ENCODE measurements at regions not wholly inside any gene's neighbourhood (a gene's known extent, or its start where the extent isn't known, plus 50 kb on each side); places are given as distances from the start of the nearest gene placed in this dataset.
"Not testable (repeated sequence)": the region's sequence is repeated elsewhere in the genome, so short reads cannot be mapped to it uniquely, and the experiment has no call there.

DNA sequence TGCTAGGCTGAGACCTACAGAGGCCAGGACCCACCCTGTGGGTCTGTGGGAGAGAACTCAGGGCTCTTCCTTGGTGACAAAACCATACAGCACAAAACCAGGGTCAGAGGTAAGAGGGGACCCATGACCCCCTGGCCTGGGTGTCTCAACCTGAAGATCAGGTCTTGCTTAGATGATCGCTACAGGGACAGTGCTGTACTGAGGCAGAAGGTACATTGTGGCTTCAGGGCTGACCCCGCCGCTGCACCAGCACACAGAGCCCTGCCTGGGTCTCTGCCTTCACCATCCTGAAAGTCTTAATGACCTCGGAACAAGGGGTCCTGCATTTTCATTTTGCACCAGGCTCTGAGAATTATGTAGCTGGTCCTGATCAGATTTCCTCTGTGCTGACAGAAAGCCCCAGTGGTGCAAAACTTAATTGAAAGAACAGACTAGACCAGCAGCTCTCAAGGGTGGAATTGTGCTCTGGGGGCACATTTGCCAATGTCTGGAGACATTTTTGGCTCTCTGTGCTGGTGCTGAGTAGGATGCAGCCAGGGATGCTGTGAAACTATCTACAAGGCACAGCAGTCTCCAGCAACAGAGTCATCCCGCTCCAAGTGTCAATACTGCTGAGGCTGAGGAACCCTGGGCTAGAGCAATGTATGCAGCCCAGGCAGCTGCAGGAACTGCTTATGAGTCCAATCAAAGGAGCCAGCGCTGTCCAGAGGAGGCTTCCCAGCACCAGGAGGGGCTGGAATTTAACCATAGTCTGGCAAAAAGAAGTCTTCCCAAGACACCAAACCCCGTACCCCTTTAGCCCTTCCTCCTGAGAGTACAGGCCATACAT lies 254.9 kb downstream of the ERMARD start:
- DNase-seq (ENCODE audit: extremely low read depth, low read depth) = no peak

DNA sequence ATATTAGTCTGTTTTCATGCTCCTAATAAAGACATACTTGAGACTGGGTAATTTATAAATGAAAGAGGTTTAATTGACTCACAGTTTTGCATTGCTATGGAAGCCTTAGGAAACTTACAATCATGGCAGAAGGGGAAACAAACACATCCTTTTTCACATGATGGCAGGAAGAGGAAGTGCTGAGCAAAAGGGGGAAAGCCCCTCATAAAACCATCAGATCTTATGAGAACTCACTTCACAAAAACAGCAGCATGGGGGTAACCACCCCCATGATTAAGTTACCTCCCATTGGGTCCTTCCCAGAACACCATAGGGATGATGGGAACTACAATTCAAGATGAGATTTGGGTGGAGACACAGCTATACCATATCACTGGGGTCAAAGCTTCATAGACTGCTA lies 254.2 kb downstream of the ERMARD start:
- no peak for DNase-seq (ENCODE audit: extremely low read depth, low read depth)

DNA sequence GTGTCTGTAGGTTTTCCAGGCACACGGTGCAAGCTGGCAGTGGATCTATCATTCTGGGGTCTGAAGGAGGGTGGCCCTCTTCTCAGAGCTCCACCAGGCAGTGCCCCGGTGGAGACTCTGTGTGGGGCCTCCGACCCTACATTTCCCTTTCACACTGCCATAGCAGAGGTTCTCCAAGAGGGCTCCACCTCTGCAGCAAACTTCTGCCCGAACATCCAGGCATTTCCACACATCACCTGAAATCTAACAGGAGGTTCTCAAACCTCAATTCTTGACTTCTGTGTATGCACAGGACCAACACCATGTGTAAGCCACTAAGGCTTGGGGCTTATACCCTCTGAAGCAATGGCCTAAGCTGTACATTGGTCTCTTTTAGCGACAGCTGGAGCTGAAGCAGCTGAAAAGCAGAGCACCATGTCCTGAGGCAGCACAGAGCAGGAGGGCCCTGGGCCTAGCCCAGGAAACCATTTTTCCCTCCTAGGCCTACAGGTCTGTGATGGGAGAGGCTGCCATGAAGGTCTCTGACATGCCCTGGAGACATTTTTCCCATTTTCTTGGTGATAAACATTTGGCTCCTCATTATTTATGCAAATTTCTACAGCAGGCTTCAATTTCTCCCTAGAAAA lies 253.3 kb downstream of the ERMARD start:
- DNase-seq (ENCODE audit: extremely low read depth, low read depth) = no peak

DNA sequence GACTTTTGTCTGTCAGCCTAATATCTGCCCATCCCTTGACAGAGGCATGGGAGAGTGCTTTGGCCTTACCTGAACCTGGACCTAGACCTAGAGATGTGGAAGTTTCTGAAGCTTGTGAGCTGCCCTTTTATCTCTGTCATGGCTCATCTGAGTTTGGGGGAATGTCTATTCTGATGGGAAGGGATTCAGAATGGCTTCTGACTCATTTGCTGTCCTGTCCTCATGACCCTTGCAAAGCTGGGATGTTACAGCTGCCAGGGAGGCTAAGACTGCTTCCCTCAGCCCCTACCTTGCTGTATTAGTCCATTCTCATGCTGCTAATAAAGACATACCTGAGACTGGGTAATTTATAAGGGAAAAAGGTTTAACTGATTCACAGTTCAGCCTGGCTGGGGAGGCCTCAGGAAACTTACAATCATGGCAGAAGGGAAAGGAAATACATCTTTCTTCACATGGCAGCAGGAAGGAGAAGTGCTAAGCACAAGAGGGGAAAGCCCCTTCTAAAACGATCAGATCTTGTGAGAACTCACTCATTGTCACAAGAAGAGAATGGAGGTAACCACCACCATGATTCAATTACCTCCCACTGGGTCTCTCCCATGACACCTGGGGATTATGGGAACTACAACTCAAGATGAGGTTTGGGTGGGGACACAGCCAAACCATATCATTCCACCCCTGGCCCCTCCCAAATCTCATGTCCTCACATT lies 252.2 kb downstream of the ERMARD start:
- DNase-seq (ENCODE audit: extremely low read depth, low read depth) = no peak

DNA sequence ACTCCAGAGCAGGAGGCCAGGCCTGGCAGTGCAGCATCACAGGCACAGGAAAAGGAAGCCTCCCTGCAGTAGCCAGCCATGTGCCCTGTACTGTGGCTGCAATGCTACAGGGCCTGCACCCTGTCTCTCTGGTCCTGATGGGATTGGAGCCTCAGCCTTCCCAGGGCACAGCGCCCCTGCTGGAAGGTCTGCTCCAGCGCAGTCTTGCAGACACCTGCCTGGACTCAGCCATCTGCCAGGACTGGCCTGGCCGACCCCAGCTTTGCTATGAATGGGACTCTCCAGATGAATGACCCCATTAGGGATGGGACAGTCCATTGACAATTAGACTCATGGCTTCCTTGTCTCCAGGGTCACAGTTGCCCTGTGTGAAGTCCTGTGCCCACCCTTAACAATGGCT lies 251.6 kb downstream of the ERMARD start:
- no peak for DNase-seq (ENCODE audit: extremely low read depth, low read depth)

DNA sequence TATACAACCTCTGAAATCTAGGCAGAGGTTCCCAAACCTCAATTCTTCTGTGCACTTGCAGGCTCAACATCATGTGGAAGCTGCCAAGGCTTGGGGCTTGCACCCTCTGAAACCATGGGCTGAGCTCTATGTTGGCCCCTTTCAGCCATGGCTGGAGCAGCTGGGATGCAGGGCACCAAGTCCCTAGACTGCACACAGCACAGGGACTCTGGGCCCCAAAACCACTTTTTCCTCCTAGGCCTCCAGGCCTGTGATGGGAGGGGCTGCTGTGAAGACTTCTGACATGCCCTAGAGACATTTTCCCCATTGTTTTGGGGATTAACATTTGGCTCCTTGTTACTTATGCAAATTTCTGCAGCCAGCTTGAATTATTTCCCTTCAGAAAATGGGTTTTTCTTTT lies 250.4 kb downstream of the ERMARD start:
- not testable (repeated sequence) for DNase-seq (ENCODE audit: extremely low read depth, low read depth)

DNA sequence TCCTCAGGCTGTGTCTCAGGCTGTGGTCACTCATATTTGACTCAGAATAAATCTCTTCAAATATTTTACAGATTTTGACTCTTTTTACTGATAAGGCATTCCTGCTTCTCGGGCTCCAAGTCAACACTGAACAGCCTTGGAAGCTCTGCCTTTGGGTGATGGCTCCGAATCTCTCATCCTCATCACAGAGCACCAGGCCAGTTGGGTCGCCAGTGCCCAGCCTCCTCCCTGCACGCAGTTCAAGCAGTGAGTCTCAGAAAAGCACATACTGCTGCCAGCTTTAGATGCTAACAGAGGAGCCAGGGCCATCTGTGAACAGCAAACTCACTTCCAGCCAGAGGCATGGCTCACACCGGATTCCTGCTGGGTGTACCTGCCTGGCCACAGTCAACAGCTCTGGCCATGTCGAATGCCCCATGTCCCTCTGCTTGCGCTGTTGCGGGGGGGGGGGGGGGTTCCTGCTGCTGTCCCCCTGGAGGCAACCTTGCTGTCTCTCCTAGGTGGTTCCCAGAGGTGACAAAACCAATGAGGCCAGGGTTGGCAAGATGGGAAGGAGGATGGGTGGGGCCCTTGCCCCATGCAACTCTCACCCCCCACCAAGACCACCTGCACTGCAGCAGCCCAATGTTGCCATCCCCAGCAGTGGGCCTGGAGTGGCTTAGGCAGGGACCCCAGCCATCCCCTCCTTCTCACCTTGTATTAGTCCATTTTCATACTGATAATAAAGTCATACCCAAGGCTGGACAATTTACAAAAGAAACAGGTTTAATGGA lies 248.8 kb downstream of the ERMARD start:
- no peak for DNase-seq (ENCODE audit: extremely low read depth, low read depth)

DNA sequence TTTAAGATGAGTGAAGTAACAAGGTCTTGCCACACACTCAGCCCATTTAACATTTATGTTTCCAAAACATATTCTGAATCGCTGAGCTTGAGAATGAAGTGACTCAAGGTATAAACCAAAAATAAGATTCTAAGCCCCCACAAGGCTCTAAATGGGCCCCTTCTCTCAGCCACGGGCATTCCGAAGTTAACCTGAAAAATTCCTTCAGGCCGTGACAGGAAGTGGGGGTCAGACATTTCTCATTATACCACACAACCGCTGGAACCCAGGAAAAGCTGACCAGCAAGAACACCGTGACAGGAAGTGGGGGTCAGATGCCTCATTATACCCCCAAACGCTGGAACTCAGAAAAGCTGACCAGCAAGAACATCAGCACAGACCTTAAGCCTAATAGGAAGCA lies 247.9 kb downstream of the ERMARD start:
- DNase-seq (ENCODE audit: extremely low read depth, low read depth) = no peak

DNA sequence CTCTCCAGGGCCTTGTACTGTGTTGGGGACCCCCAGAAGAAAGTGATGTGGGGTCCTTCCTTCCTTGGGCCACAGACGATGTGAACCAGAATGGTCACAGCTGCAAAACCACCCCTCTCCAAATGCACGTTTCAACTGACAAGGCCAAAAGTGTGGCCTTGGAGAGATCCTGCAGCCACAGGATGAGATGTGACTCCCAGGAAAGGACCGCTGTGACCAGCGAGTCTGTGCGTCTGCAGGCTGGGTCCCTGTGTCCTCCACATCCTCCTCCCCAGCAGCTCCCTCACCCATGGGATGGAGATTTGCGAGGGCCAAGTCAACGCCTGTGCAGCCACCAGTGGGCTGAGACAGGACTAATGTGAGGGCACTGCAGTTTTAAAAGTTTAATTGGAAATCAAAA lies 247.0 kb downstream of the ERMARD start:
- no peak for DNase-seq (ENCODE audit: extremely low read depth, low read depth)

DNA sequence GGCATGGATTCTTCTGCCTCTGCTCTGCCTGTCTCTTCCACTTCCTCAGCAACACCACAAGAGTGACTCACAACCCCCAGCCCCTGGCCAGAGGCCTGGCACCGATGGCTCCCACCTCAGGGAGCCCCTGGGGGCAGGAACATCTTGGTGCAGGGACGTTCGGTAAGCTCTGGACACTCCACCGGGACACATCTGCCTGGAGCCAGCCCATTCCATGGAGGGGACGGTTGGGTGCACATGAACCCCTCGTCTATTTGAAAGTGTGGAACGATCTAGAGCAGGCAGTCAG lies 246.5 kb downstream of the ERMARD start:
- no peak for DNase-seq (ENCODE audit: extremely low read depth, low read depth)

DNA sequence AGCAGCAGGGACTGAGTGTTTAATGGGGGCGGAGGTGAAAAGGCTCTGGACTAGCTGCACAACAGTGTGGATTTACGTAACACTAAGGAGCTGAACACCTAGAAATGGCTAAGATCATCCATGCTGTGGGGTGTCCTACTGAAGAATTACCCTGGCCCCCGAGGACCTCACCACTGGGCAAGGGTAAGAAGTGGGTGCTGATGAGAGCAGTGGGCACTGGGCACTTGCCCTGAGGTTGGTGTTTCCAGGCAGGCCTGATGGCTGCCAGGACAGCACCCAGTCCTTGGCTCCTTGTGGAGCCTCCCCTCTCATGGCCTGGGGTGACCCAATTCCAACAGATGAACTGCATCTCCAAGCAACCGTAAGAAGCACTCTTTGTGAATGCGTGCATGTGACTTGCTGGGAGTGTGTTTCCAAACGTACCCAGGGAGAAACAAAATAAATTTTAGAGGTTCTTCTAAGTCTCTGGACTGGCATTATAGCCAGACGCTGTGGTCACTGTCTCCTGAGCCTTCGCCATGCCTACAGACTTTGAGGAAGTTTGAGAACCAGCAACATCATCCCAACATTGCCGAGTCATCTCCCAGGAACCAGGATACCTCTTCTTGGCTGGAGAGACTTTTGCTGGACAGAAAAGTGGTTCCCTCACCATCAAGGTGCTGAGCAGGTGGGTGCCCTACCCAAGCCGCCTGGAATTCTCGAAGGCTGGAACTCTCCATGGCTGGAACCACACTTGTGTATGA lies 245.9 kb downstream of the ERMARD start:
- no peak for DNase-seq (ENCODE audit: extremely low read depth, low read depth)

DNA sequence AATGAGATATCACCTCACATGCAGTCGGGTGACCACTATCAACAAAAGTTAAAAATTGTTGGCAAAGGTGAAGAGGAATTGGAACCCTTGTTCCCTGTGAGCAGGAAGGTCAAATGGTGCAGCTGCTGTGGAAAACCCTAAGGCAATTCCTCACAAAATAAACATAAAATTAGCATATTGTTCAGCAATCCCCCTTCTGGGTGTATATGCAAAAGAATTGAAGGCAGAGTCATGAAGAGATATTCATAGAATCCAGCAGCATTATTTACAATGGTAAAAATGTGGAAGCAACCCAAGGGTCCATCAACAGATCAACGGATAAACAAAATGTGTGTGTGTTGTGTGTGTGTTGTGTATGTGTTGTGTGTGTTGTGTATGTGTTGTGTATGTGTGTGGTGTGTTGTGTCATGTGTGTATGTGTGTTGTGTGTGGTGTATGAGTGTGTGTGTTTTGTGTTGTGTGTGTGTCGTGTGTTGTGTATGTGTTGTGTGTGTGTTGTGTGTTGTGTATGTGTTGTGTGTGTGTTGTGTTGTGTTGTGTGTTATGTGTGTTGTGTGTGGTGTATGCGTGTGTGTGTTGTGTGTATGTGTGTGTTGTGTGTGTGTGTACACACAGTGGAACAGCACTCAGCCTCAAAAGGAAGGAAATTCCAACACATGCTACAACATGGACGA lies 245.1 kb downstream of the ERMARD start:
- no peak for DNase-seq (ENCODE audit: extremely low read depth, low read depth)

DNA sequence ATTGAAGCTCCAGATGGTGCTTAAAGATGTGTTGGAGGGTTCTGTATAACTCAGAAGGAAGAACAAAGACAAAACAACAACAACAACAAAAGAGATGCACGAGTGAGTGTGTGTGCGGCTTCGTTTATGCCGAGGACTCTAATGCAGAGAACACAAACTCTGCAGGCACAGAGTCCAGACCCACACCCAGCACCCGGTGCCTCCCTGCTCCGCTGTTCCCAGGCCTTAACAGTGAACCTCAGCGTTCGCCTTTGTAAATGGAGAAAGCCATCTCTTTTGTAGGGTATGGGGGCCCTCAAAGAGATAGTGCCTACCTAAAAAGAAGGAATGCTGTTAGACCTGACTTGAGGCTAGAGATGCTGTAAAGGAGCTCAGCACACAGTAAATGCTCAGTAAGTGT lies 243.3 kb downstream of the ERMARD start:
- DNase-seq (ENCODE audit: extremely low read depth, low read depth) = no peak

DNA sequence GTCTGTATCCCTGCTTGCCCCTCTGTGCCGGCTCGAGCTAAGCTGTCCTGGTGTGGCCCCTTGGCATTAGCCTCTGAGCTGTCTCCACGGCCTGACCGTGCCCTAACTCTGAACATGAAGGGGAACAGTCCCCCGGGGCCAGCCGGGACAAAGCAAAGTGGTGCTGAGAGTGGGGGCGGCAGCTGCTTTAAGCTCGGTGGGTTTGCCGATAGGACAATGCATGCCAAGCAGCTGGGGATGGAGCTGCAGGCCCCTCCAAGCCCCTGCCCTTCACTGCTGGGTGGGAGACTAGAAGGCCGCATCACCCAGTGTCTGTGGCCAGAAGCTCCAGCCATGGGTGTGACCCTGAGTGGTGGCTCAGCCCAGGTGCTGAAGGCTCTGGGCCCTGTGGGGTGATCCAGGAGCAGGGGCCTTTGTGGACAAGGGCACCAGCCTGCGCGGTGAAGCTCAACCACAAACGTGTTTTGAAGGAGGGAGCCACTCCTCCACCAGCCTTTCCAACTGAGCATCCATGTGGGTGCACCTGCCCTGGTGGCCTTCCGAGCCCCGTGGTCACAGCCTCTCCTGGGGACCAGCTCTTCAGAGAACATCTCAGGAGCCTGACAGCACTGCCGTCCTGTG lies 242.5 kb downstream of the ERMARD start:
- no peak for DNase-seq (ENCODE audit: extremely low read depth, low read depth)

DNA sequence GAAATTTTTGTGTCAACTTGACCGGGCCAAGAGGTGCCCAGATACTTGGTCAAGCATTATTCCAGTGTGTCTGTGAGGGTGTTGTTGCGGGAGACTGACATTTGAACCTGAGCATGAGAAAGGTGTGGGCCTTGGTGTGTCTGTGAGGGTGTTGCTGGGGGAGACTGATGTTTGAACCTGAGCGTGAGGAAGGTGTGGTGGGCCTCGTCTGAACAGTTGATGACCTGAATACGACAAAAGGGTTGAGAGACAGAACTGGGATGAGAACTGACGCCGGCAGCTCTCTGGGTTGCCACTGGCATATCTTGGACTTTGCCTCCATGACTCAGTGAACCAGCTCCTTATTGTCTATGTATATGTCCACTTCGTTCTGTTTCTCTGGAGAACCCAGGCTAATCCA lies 240.5 kb downstream of the ERMARD start:
- no peak for DNase-seq (ENCODE audit: extremely low read depth, low read depth)

DNA sequence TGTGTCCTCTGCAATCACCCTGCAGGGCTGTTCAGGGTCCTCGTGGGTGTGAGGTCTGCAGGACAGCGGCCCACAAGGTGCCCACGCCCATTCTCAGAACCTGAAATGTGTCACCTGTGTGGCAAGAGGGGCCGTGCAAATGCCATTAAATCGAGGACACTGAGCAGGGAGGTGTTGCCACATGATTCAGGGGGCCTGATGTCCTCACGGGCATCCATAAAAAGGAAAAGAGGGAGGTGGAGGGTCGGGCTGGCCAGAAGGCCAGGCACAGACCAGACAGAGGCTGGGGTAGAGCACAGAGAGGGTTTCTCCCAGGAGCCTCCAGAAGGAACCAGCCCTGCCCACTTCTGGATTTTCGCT lies 239.6 kb downstream of the ERMARD start:
- DNase-seq (ENCODE audit: extremely low read depth, low read depth) = no peak

DNA sequence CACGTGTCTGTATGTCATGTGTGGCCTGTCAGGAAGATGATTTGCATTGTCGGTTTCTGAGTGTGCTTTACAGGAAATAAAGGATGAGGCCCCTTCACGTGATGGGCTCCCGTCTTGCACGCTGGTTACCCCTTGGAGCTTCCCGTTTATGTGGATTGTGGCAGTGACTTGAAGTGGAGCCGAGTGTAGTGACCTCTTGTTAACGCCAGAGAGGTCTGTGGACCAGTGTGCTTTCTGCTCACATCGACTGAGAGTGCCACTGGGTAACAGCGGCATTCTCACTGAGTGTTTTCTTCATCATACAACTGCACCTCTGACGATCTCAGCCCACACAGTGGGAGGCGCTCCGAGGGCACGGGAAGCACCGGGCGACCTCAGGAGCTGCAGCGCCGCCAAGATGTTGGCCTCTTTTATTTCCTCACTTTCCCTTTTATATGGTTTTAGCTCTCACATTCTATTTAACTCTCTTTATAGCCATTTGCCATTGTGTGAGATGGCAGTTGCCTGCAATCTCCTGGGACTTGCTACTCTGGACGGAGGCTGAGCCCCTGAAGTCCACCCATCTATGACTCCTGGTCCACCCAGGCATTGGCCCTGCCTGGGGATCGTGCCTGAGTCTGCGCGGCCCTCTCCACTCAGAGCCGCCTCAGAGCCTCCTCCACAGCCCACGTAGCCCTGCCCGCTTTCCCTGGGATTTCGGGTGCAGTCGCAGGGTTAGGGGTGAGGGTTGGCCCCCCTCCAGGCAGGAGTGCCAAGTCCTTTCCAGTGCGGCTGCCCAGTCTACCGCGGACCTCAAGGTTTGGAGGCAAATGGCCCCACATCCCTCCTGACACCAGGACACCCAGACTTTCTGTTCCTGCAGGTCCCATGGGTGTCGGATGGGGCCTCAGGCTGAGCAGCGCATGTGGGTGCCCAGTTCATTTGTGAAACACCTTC lies 238.9 kb downstream of the ERMARD start:
- DNase-seq (ENCODE audit: extremely low read depth, low read depth) = no peak

DNA sequence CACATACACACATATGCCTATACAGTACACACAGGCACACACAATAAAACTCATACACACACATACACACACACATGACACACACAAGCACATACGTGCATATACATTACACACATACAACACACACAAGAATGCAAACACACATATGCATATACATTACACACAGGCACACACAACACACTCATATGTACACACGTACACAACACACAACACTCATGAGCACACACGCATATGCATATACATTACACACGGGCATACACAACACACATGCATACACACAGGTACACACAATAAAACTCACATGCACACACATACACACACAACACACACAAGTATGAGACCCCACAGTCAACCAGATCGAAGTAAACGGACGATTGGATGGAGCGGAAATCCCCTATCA lies 238.2 kb downstream of the ERMARD start:
- no peak for DNase-seq (ENCODE audit: extremely low read depth, low read depth)

Data from NCI-H460 (cell line).